ENCODE measurements at regions not wholly inside any gene's neighbourhood (a gene's known extent, or its start where the extent isn't known, plus 50 kb on each side); places are given as distances from the start of the nearest gene placed in this dataset.

- no peak for DNase-seq (ENCODE audit: low spot score)
Measured at GRCh38 chr1:65670518-65670917, 122.2 kb upstream of the PDE4B start.

DNA sequence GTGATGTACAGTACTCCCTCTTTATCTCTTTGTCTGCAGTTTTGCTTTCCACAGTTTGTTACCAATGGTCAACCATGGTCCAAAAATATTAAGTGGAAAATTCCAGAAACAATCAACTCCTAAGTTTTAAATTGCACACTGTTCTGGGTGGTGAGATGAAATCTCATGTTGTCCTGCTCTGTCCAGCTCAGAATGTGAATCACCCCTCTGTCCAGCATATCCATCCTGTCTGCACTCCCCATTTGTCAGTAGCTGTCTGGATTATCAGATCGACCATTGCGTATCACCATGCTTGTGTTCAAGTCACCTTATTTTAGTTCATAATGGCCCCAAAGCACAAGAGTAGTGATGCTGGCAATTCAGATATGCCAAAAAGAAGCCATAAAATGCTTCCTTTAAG is 118.2 kb upstream of the PDE4B start:
- DNase-seq (ENCODE audit: low spot score) = no peak

GRCh38 chr1:65679773-65680172 is 112.9 kb upstream of the PDE4B start:
- no peak for DNase-seq (ENCODE audit: low spot score)

DNA sequence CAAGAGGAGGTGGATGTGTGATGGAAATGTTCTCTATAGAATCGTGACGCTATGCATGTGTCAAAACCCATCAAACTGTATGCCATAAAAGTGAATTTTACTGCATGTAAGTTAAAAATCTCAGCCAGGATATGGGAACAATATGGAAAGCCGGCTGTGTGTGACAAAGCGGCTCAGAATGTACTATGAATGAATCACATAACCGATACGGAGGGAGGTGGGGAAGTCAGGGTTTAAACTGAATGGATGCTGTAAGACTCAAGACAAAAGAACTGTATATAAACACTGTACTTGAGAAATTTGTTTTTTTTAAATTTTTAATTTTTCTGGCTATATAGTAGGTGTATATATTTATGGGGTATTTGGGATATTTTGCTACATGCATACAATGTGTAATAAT is 111.6 kb upstream of the PDE4B start:
- no peak for DNase-seq (ENCODE audit: low spot score)

GRCh38 chr1:65687428-65688214 is 105.1 kb upstream of the PDE4B start:
- DNase-seq (ENCODE audit: low spot score) = peak; percentile 93

GRCh38 chr1:65688215-65688566 is 104.5 kb upstream of the PDE4B start:
- no peak for DNase-seq (ENCODE audit: low spot score)

GRCh38 chr1:65688848-65689247 is 103.8 kb upstream of the PDE4B start:
- DNase-seq (ENCODE audit: low spot score) = no peak

DNA sequence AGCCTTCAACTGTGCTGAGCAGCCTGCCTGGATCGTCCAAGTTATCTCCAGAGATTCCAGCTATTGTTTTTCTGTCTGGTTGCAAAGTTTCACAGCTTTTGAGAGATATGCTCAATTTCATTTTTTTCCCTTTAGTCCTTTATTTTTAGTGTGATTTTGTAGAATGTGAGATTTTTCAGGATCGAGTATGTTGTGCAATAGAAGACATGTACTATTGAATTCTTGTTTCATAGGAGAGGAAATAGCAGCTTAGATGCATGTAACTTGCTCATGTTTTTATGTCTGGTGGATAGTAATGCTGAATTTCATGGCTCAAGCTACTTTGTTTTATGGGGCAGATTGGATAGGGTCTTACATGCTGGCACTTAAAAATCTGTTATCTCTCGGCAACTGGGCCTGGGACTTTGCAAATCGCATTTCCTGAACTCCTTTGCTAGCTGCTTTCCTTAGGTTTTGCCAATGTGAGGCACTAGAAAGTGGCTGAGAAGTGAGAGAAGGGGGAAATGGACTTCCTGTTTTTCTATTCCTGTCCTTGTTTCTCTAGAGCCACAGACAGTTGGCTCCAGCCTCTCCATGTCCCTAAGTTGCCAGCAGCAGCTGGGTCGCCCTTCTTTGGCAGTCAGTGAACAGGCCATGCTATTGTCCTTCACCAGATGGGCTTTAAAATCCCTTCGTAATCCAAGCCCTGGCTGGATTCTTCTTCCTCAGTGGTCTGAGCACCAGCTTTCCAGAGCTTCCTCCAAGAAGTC is 101.4 kb upstream of the PDE4B start:
- DNase-seq (ENCODE audit: low spot score) = no peak

DNA sequence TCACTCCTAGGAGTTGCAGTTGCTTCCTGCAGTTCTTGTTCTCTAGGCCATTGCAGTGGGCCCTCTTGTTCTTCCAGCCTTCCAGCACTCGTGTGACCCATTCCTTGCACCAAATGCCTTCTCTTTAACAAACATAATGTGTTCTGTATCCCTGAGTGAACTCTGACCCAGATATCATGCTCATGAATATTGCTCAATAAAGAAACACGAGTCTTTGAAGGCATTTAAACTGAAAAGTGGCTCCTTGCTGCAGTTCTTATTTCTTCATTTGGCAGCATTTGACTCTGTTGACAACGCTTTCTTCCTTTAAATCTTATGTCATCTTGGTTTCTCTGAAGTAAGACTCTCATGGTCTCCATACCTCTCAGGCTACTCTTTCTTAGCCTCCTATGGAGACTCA is 100.7 kb upstream of the PDE4B start:
- DNase-seq (ENCODE audit: low spot score) = no peak

- no peak for DNase-seq (ENCODE audit: low spot score)
Measured at GRCh38 chr1:65694126-65694525, 98.6 kb upstream of the PDE4B start.

DNA sequence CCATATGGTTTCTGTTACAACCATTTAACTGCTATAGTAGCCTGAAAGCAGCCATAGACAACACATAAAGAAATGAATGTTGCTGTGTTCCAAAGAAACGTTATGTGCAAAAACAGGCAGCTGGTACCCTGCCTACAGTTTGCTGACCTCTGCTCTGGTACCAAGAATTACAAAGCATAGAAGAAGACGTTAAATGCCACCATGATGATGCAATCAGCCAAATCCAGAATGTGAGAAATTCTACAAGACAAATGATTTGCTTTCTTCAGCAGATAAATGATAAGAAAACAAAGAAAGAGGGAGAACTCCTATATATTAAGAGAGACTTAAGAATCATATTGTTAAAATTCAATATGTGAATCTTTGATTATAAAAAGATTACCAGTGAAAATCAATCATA is 97.8 kb upstream of the PDE4B start:
- no peak for DNase-seq (ENCODE audit: low spot score)

- DNase-seq (ENCODE audit: low spot score) = no peak
Measured at GRCh38 chr1:65698590-65698989, 94.1 kb upstream of the PDE4B start.

DNA sequence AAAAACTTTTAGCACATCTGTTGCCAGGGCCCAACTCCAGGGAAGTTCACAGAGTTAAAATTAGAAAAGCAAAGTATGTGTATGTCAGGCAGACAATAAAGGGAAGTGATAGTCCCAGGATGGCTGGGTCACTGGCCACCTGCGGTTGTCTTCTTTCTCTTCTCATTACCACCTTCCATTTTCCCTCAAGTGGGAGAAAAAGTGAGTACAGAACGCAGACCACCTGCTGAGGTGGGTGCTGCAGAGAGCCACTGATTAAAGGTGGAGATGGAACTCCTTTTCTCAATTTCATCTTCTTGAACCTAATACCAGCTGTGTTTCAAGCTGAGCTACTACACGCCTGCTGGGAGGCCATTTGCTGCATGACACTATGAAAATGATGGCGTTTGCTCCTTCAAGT is 88.8 kb upstream of the PDE4B start:
- no peak for DNase-seq (ENCODE audit: low spot score)

GRCh38 chr1:65704318-65704717 is 88.4 kb upstream of the PDE4B start:
- DNase-seq (ENCODE audit: low spot score) = no peak

DNA sequence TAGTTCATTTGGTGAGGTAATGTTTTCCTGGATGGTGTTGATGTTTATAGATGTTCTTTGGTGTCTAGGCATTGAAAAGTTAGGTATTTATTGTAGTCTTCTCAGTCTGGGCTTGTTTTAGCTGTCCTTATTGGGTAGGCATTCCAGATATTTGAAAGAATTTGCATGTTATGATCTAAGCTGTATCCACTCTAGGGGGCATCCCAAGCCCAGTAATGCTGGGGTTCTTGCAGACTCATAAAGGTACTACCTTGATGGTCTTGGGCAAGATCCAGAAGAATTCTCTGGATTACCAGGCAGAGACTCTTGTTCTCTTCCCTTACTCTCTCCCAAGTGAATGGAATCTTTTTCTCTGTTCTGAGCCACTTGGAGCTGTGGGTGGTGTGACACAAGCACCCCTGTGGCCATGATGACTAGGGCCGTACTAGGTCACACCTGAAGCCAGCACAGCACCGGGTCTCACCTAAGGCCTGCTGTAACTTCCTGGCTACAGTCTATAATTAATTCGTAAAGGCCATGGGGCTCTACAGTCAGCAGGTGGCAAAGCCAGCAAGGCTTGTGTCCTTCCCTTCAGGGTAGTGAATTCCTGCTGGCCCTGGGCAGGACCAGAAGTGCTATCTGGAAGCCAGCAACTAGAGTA is 74.8 kb upstream of the PDE4B start:
- DNase-seq (ENCODE audit: low spot score) = no peak

DNA sequence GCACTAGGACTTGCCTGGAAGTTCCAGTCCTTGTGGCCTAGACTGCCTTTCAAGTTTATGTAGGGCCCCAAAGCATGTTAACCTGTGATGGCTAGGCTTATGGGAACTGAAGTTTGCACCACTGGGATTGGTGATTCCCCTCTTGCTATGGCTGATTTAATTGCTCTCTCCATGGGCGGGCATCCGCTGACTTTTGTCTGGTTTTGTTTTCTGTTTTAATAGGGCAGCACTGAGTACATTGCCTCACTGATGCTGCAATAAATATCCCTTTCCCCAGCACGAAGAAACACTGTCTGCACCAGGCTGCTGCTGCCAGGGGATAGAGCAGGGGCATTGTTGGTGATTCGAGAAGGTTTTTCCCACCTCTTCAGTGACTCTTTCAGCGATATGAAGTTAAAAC is 73.3 kb upstream of the PDE4B start:
- DNase-seq (ENCODE audit: low spot score) = no peak

- DNase-seq (ENCODE audit: low spot score) = no peak
Measured at GRCh38 chr1:65722461-65722860, 70.2 kb upstream of the PDE4B start.

DNA sequence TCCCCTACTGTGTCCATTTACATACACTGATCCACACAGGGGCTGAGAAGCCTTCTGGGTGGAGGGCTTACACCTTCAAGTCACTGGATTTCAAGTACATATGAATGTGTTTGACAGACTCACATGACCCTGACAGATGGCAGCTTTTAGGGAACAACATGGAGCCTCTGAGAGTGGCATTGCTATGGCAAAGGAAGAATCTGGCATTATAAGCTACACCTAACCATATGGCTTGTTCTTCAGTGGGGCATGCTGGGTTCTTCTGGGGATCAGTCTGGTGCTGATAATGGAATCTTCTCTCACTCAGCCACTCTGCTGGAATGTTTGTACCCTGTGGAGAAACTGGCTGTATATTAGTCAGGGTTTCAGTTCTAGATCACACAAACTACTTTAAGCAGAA is 68.5 kb upstream of the PDE4B start:
- no peak for DNase-seq (ENCODE audit: low spot score)

- no peak for DNase-seq (ENCODE audit: low spot score)
Measured at GRCh38 chr1:65725064-65725463, 67.6 kb upstream of the PDE4B start.

- DNase-seq (ENCODE audit: low spot score) = no peak
Measured at GRCh38 chr1:65728504-65728903, 64.2 kb upstream of the PDE4B start.

- no peak for DNase-seq (ENCODE audit: low spot score)
Measured at GRCh38 chr1:65729259-65729658, 63.4 kb upstream of the PDE4B start.

DNA sequence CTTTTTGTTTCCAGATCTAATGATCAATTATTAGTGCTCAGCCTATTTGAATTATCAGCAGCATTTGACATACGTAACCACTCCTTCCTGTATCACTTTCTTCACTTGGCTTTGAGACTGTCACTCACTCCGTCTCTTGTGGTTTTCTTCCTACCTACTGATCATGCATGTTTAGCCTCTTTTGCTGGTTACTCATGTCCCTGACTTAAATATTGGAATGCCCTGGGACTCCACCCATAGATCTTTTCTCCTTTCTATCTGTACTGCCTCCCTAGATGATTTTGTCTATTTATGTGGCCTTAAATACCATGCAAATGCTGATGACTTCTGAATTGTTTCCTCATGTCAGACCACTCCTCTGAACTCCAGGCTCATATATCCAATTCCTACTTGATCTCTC is 57.7 kb upstream of the PDE4B start:
- no peak for DNase-seq (ENCODE audit: low spot score)

DNA sequence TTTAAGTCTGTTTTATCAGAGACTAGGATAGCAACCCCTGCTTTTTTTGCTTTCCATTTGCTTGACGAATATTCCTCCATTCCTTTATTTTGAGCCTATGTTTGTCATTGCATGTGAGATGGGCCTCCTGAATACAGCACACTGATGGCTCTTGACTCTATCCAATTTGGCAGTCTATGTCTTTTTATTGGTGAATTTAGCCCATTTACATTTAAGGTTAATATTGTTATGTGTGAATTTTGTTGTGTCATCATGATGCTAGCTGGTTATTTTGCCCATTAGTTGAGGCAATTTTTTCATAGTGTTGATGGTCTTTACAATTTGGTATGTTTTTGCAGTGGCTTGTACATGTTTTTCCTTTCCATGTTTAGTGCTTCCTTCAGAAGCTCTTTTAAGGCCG is 50.7 kb upstream of the PDE4B start:
- DNase-seq (ENCODE audit: low spot score) = no peak
